H9 (cell line): ENCODE measurements at regions not wholly inside any gene's neighbourhood (a gene's known extent, or its start where the extent isn't known, plus 50 kb on each side); places are given as distances from the start of the nearest gene placed in this dataset.

Source experiments
- DNase-seq: peaks from one replicate; pipeline ENCODE4 v3.0.0-alpha.2; 2017
- H2AFZ ChIP-seq: one replicate; pipeline ENCODE4 v1.6.1; 2013; ENCODE audit warnings: mild to moderate bottlenecking, low read length, control low read depth, moderate library complexity
- H2AK5ac ChIP-seq: 2 replicates; pipeline ENCODE4 v1.6.1; 2013; ENCODE audit warnings: low read length, control low read depth, mixed read lengths; ENCODE audit not compliant: insufficient read length
- H2BK120ac ChIP-seq: one replicate; pipeline ENCODE4 v1.6.1; 2013; ENCODE audit warnings: low read depth, mild to moderate bottlenecking, low read length, control low read depth, inconsistent platforms; ENCODE audit not compliant: poor library complexity, severe bottlenecking
- H2BK12ac ChIP-seq: 2 replicates; pipeline ENCODE4 v1.6.1; 2013; ENCODE audit warnings: low read length, control low read depth, mixed read lengths, low read depth; ENCODE audit not compliant: insufficient read length
- H2BK15ac ChIP-seq: 2 replicates; pipeline ENCODE4 v1.6.1; 2013; ENCODE audit warnings: low read depth, low read length, control low read depth
- H2BK20ac ChIP-seq: one replicate; pipeline ENCODE4 v1.6.1; 2013; ENCODE audit warnings: low read depth, mild to moderate bottlenecking, low read length, control low read depth, inconsistent platforms; ENCODE audit not compliant: poor library complexity, severe bottlenecking
- H2BK5ac ChIP-seq: 2 replicates; pipeline ENCODE4 v1.6.1; 2013; ENCODE audit warnings: low read length, control low read depth, mixed read lengths; ENCODE audit not compliant: insufficient read length
- H3K14ac ChIP-seq: 2 replicates; pipeline ENCODE4 v1.6.1; 2013; ENCODE audit warnings: low read length, control low read depth; ENCODE audit not compliant: insufficient read depth
- H3K18ac ChIP-seq: 2 replicates; pipeline ENCODE4 v1.6.1; 2013; ENCODE audit warnings: low read depth, mild to moderate bottlenecking, mixed read lengths, low read length, control low read depth; ENCODE audit not compliant: insufficient read length
- H3K23ac ChIP-seq: 2 replicates; pipeline ENCODE4 v1.6.1; 2013; ENCODE audit warnings: low read length, control low read depth, mixed read lengths, low read depth; ENCODE audit not compliant: insufficient read length
- H3K23me2 ChIP-seq: 2 replicates; pipeline ENCODE4 v1.6.1; 2013; ENCODE audit warnings: low read depth, mild to moderate bottlenecking, mixed read lengths, low read length, control low read depth; ENCODE audit not compliant: insufficient read length, poor library complexity, severe bottlenecking
- H3K27ac ChIP-seq: 2 replicates; pipeline ENCODE4 v1.5.1; 2013; ENCODE audit warnings: low read length, control low read depth, mixed read lengths, low read depth; ENCODE audit not compliant: insufficient read length
- H3K27me3 ChIP-seq: 2 replicates; pipeline ENCODE4 v1.6.1; 2013; ENCODE audit warnings: low read length, control low read depth, inconsistent platforms; ENCODE audit not compliant: insufficient read depth
- H3K4ac ChIP-seq: 2 replicates; pipeline ENCODE4 v1.6.1; 2013; ENCODE audit warnings: low read depth, mild to moderate bottlenecking, control low read depth, inconsistent platforms, low read length, moderate library complexity
- H3K4me1 ChIP-seq: 2 replicates; pipeline ENCODE4 v1.6.1; 2013; ENCODE audit warnings: low read length, control low read depth, inconsistent platforms; ENCODE audit not compliant: insufficient read depth
- H3K4me2 ChIP-seq: 2 replicates; pipeline ENCODE4 v1.6.1; 2013; ENCODE audit warnings: low read length, control low read depth, mixed read lengths; ENCODE audit not compliant: insufficient read length, insufficient read depth
- H3K56ac ChIP-seq: 2 replicates; pipeline ENCODE4 v1.6.1; 2013; ENCODE audit warnings: low read depth, mild to moderate bottlenecking, mixed read lengths, low read length, control low read depth; ENCODE audit not compliant: insufficient read length
- H3K79me1 ChIP-seq: 2 replicates; pipeline ENCODE4 v1.6.1; 2013; ENCODE audit warnings: low read depth, mild to moderate bottlenecking, moderate library complexity, low read length, control low read depth, inconsistent platforms; ENCODE audit not compliant: insufficient read depth, poor library complexity, severe bottlenecking
- H3K79me2 ChIP-seq: 2 replicates; pipeline ENCODE4 v1.6.1; 2013; ENCODE audit warnings: low read length, control low read depth, inconsistent platforms; ENCODE audit not compliant: insufficient read depth
- H3K9ac ChIP-seq: 2 replicates; pipeline ENCODE4 v1.6.1; 2013; ENCODE audit warnings: low read length, control low read depth, mixed read lengths; ENCODE audit not compliant: insufficient read length; ENCODE audit errors: extremely low read depth
- H3K9me3 ChIP-seq: one replicate; pipeline ENCODE4 v1.6.1; 2013; ENCODE audit warnings: low read depth, low read length, inconsistent platforms; ENCODE audit not compliant: control insufficient read depth
- H3T11ph ChIP-seq: one replicate; pipeline ENCODE4 v1.6.1; 2013; ENCODE audit warnings: mild to moderate bottlenecking, low read length, control low read depth, inconsistent platforms
- H4K20me1 ChIP-seq: one replicate; pipeline ENCODE4 v1.6.1; 2013; ENCODE audit not compliant: control insufficient read depth, insufficient read length, insufficient read depth
- H4K5ac ChIP-seq: 2 replicates; pipeline ENCODE4 v1.6.1; 2013; ENCODE audit warnings: low read depth, mild to moderate bottlenecking, mixed read lengths, low read length, control low read depth; ENCODE audit not compliant: insufficient read length
- H4K8ac ChIP-seq: replicated peaks from 2 replicates; pipeline ENCODE4 v1.6.1; 2013; ENCODE audit warnings: low read length, control low read depth, mixed read lengths, low read depth; ENCODE audit not compliant: insufficient read length
- H4K91ac ChIP-seq: 2 replicates; pipeline ENCODE4 v1.6.1; 2013; ENCODE audit warnings: low read depth, mild to moderate bottlenecking, moderate library complexity, mixed read lengths, low read length, control low read depth; ENCODE audit not compliant: insufficient read length
- H3K27ac Mint-ChIP-seq, 3 experiments: 2 replicates in 2 of 3; 3 replicates in 1 of 3; pipeline ENCODE4 v1.8.0; 2020 to 2021; ENCODE audit warnings: mixed read lengths in 3 of 3, mild to moderate bottlenecking in 1 of 3, moderate library complexity in 1 of 3
- H3K27me3 Mint-ChIP-seq: 2 replicates; pipeline ENCODE4 v1.8.0; 2021; ENCODE audit warnings: low read depth, mild to moderate bottlenecking, moderate library complexity, mixed read lengths
- H3K36me3 Mint-ChIP-seq, 3 experiments: 2 replicates in 2 of 3; 3 replicates in 1 of 3; pipeline ENCODE4 v1.8.0; 2020 to 2021; ENCODE audit warnings: low read depth in 3 of 3, mixed read lengths in 3 of 3; ENCODE audit not compliant: insufficient read depth in 1 of 3
- H3K4me1 Mint-ChIP-seq, 2 experiments: 2 replicates each; pipeline ENCODE4 v1.8.0; 2020; ENCODE audit warnings: mixed read lengths in 2 of 2
- H3K4me3 Mint-ChIP-seq, 2 experiments: 2 replicates in 1 of 2; 3 replicates in 1 of 2; pipeline ENCODE4 v1.8.0; 2020 to 2021; ENCODE audit warnings: mild to moderate bottlenecking in 2 of 2, mixed read lengths in 2 of 2, moderate library complexity in 1 of 2
- H3K9me3 Mint-ChIP-seq, 2 experiments: 2 replicates in 1 of 2; 3 replicates in 1 of 2; pipeline ENCODE4 v1.8.0; 2020; ENCODE audit warnings: mild to moderate bottlenecking in 2 of 2, mixed read lengths in 2 of 2, moderate library complexity in 1 of 2
- CTCF ChIP-seq: fragments of 200-600 bp; sonication (generic); conservative IDR thresholded peaks from 3 replicates; pipeline ENCODE4 v1.8.0; 2021; ENCODE audit warnings: antibody characterized with exemption, mild to moderate bottlenecking
- WGBS: extraction: QIAGEN DNeasy Blood & Tissue Kit; methylation state at CpG from one replicate; pipeline ENCODE4 v1.1.7; 2013; ENCODE audit warnings: missing lambda C conversion rate, low lambda C conversion rate, mixed read lengths; ENCODE audit not compliant: insufficient read length; ENCODE audit errors: extremely low coverage; 5-methylcytosine and 5-hydroxymethylcytosine counted together

GRCh38 chr3:124526601-124527000, 203.7 kb upstream of the UMPS start:
- Mint-ChIP-seq H3K4me1 (peaks cover 14 to 21% of the 10 kb centered on the region in 2 experiments), H3K27ac (no peak overlapping the region), H3K36me3 (no peaks in the 10 kb centered on the region), H3K27me3 (no peaks in the 10 kb centered on the region), H3K9me3 (peaks cover 2 to 5% of the 10 kb centered on the region in 2 experiments; a peak in 2 of 5 replicates), H3K4me3 (no peak overlapping the region)
- Histone ChIP-seq H4K8ac (no peak overlapping the region), H2BK12ac (no peak overlapping the region), H3K23ac (no peak overlapping the region), H4K91ac (no peak overlapping the region), H3K27ac (no peak overlapping the region), H3K27me3 (no peaks in the 10 kb centered on the region), H2BK15ac (no peak overlapping the region), H2AFZ (no peak overlapping the region), H3K9me3 (no peaks in the 10 kb centered on the region), H2AK5ac (no peak overlapping the region), H4K20me1 (no peaks in the 10 kb centered on the region), H2BK20ac (no peak overlapping the region), H3K4me1 (peaks cover 7% of the 10 kb centered on the region), H3K23me2 (no peaks in the 10 kb centered on the region), H3K4ac (no peak overlapping the region), H3K79me2 (no peaks in the 10 kb centered on the region), H3K18ac (no peak overlapping the region), H3K79me1 (no peaks in the 10 kb centered on the region), H3K56ac (no peak overlapping the region), H2BK5ac (no peak overlapping the region), H3T11ph (no peak overlapping the region), H3K14ac (no peak overlapping the region), H2BK120ac (no peak overlapping the region), H3K4me2 (no peak overlapping the region), H4K5ac (no peak overlapping the region), H3K9ac (no peak overlapping the region)
- DNase-seq = no peak
- no CpG with 5 or more reads among the region's 1 CpG for WGBS
- peak; percentile 54 for TF ChIP-seq CTCF
